H1 (cell line): ENCODE measurements at regions not wholly inside any gene's neighbourhood (a gene's known extent, or its start where the extent isn't known, plus 50 kb on each side); places are given as distances from the start of the nearest gene placed in this dataset.

Source experiments
- CTCF ChIA-PET: fragments of 300-600 bp; sonication (Branson Sonifier 250); formaldehyde crosslinking; loops from one replicate; lab custom pipeline; 2021; ENCODE audit not compliant: partially characterized antibody; lab: Charles Lee
- POLR2A ChIA-PET: fragments of 300-600 bp; sonication (Branson Sonifier 250); formaldehyde crosslinking; loops from one replicate; lab custom pipeline; 2021; ENCODE audit warnings: inconsistent platforms; ENCODE audit not compliant: partially characterized antibody; lab: Charles Lee
- DNase-seq, 2 experiments: peaks; one replicate each; pipeline versions ENCODE4 v3.0.0 to v3.0.0-alpha.2; 2010 to 2022; ENCODE audit warnings: low spot score in 2 of 2, low read depth in 1 of 2, mixed read lengths in 1 of 2
- FAIRE-seq: peaks from 2 replicates; lab custom pipeline; 2011; peaks lifted over from hg19 to GRCh38; lab: Jason Lieb, UNC
- H2AFZ ChIP-seq: 2 replicates; pipeline ENCODE4 v1.8.1; 2012; ENCODE audit warnings: low read length, inconsistent platforms
- H2AK5ac ChIP-seq: 2 replicates; pipeline ENCODE4 v1.6.1; 2013; ENCODE audit warnings: low read depth, low read length
- H2BK120ac ChIP-seq: replicated peaks from 2 replicates; pipeline ENCODE3; 2013; ENCODE audit warnings: low read depth, low read length, inconsistent platforms
- H2BK12ac ChIP-seq: 2 replicates; pipeline ENCODE4 v1.6.1; 2013; ENCODE audit warnings: low read depth, low read length
- H2BK15ac ChIP-seq: 2 replicates; pipeline ENCODE4 v1.6.1; 2013; ENCODE audit warnings: low read length
- H2BK20ac ChIP-seq: 2 replicates; pipeline ENCODE4 v1.6.1; 2013; ENCODE audit warnings: low read length
- H2BK5ac ChIP-seq: 2 replicates; pipeline ENCODE4 v1.6.1; 2013; ENCODE audit warnings: low read depth, low read length
- H3K14ac ChIP-seq: 2 replicates; pipeline ENCODE4 v1.6.1; 2013; ENCODE audit warnings: inconsistent platforms; ENCODE audit not compliant: insufficient read length
- H3K18ac ChIP-seq: 2 replicates; pipeline ENCODE4 v1.6.1; 2013; ENCODE audit warnings: low read length; ENCODE audit errors: extremely low read depth
- H3K23ac ChIP-seq: 2 replicates; pipeline ENCODE4 v1.6.1; 2013; ENCODE audit warnings: inconsistent platforms; ENCODE audit not compliant: insufficient read length
- H3K23me2 ChIP-seq: 2 replicates; pipeline ENCODE4 v1.6.1; 2013; ENCODE audit warnings: low read depth, low read length
- H3K27ac ChIP-seq: 2 replicates; pipeline ENCODE4 v1.6.1; 2011; ENCODE audit warnings: low read depth, low read length, inconsistent platforms
- H3K27me3 ChIP-seq, 4 experiments: replicated peaks in 1 of 4; 1 replicate in 1 of 4; 2 replicates in 3 of 4; pipeline versions ENCODE4 v1.6.1 to v1.8.1; 2011 to 2013; ENCODE audit warnings: low read length in 3 of 4, mild to moderate bottlenecking in 3 of 4, inconsistent platforms in 2 of 4, mixed read lengths in 2 of 4, moderate library complexity in 1 of 4; ENCODE audit not compliant: control insufficient read depth in 3 of 4, insufficient read depth in 3 of 4; ENCODE audit errors: extremely low read depth in 1 of 4
- H3K36me3 ChIP-seq, 4 experiments: 2 replicates each; pipeline versions ENCODE4 v1.6.1 to v1.8.1; 2011 to 2013; ENCODE audit warnings: mild to moderate bottlenecking in 4 of 4, low read length in 3 of 4, moderate library complexity in 2 of 4, control low read depth in 1 of 4, inconsistent platforms in 1 of 4; ENCODE audit not compliant: insufficient read depth in 4 of 4, control insufficient read depth in 2 of 4
- H3K4ac ChIP-seq: replicated peaks from 2 replicates; pipeline ENCODE3; 2013; ENCODE audit warnings: low read length, low read depth, mixed read lengths, inconsistent platforms; ENCODE audit not compliant: insufficient read length
- H3K4me1 ChIP-seq, 4 experiments: replicated peaks in 1 of 4; 1 replicate in 1 of 4; 2 replicates in 3 of 4; pipeline versions ENCODE4 v1.6.1 to v1.8.1; 2011 to 2013; ENCODE audit warnings: low read length in 3 of 4, inconsistent platforms in 2 of 4, mixed read lengths in 1 of 4; ENCODE audit not compliant: insufficient read depth in 4 of 4, control insufficient read depth in 3 of 4
- H3K4me2 ChIP-seq, 2 experiments: 2 replicates each; pipeline versions ENCODE4 v1.6.1 to v1.8.1; 2011 to 2013; ENCODE audit warnings: low read depth in 2 of 2, low read length in 2 of 2, control low read depth in 1 of 2, inconsistent platforms in 1 of 2, mild to moderate bottlenecking in 1 of 2; ENCODE audit not compliant: insufficient read depth in 1 of 2
- H3K4me3 ChIP-seq, 4 experiments: fragments of 200-600, 300-600 bp in 1 of 4; sonication (generic), shearing (Covaris generic), sonication (Bioruptor Twin) in 1 of 4; 2 replicates each; pipeline versions ENCODE4 v1.5.1 to v1.8.1; 2011 to 2016; ENCODE audit warnings: low read length in 4 of 4, low read depth in 3 of 4, control low read depth in 2 of 4, inconsistent platforms in 2 of 4, mild to moderate bottlenecking in 2 of 4, mixed read lengths in 1 of 4, moderate library complexity in 1 of 4; ENCODE audit not compliant: insufficient read depth in 2 of 4; ENCODE audit errors: extremely low read depth in 1 of 4
- H3K56ac ChIP-seq: replicated peaks from 2 replicates; pipeline ENCODE3; 2013; ENCODE audit warnings: low read depth, mild to moderate bottlenecking, mixed read lengths, low read length, inconsistent platforms; ENCODE audit not compliant: insufficient read length
- H3K79me1 ChIP-seq: 2 replicates; pipeline ENCODE4 v1.6.1; 2013; ENCODE audit warnings: low read depth, low read length, control low read depth
- H3K79me2 ChIP-seq, 2 experiments: 2 replicates each; pipeline versions ENCODE4 v1.6.1 to v1.8.1; 2012 to 2013; ENCODE audit warnings: low read length in 2 of 2, mild to moderate bottlenecking in 2 of 2, inconsistent platforms in 1 of 2; ENCODE audit not compliant: insufficient read depth in 2 of 2, control insufficient read depth in 1 of 2
- H3K9ac ChIP-seq, 4 experiments: replicated peaks in 1 of 4; 1 replicate in 1 of 4; 2 replicates in 3 of 4; pipeline versions ENCODE4 v1.6.1 to v1.8.1; 2011 to 2013; ENCODE audit warnings: low read depth in 3 of 4, low read length in 3 of 4, control low read depth in 2 of 4, mild to moderate bottlenecking in 2 of 4, moderate library complexity in 2 of 4, inconsistent platforms in 1 of 4; ENCODE audit errors: extremely low read depth in 1 of 4
- H3K9me3 ChIP-seq, 2 experiments: 2 replicates each; pipeline versions ENCODE4 v1.6.1 to v1.8.1; 2012 to 2013; ENCODE audit warnings: mild to moderate bottlenecking in 2 of 2, moderate library complexity in 2 of 2, control low read depth in 1 of 2, inconsistent platforms in 1 of 2, low read depth in 1 of 2, low read length in 1 of 2, mixed read lengths in 1 of 2; ENCODE audit not compliant: insufficient read depth in 2 of 2
- H4K20me1 ChIP-seq, 2 experiments: replicated peaks in 1 of 2; 2 replicates each; pipeline versions ENCODE3 to v1.8.1; 2011 to 2013; ENCODE audit warnings: inconsistent platforms in 2 of 2, low read length in 2 of 2, mild to moderate bottlenecking in 1 of 2; ENCODE audit not compliant: insufficient read depth in 2 of 2, control insufficient read depth in 1 of 2
- H4K5ac ChIP-seq: 2 replicates; pipeline ENCODE4 v1.6.1; 2013; ENCODE audit warnings: low read length, low read depth, mixed read lengths, inconsistent platforms; ENCODE audit not compliant: insufficient read length
- H4K8ac ChIP-seq: 2 replicates; pipeline ENCODE4 v1.8.0; 2013; ENCODE audit warnings: mild to moderate bottlenecking, moderate library complexity, low read length, inconsistent platforms; ENCODE audit not compliant: insufficient read depth; ENCODE audit errors: extremely low read depth
- H4K91ac ChIP-seq: replicated peaks from 2 replicates; pipeline ENCODE3; 2013; ENCODE audit warnings: low read length, mixed read lengths, inconsistent platforms; ENCODE audit not compliant: insufficient read length
- JUND ChIP-seq: IDR thresholded peaks from 2 replicates; pipeline ENCODE4 v1.6.1; 2011; ENCODE audit warnings: mild to moderate bottlenecking, improper control_type of control experiment, low read length
- MAX ChIP-seq: IDR thresholded peaks from 2 replicates; pipeline ENCODE4 v1.6.1; 2012; ENCODE audit warnings: inconsistent platforms
- POLR2A ChIP-seq, 2 experiments: IDR thresholded peaks; 1 replicate in 1 of 2; 2 replicates in 1 of 2; pipeline ENCODE4 v1.6.1; 2011; ENCODE audit warnings: low read depth in 2 of 2, low read length in 2 of 2, mild to moderate bottlenecking in 2 of 2; ENCODE audit errors: control extremely low read depth in 1 of 2
- RFX5 ChIP-seq: IDR thresholded peaks from 2 replicates; pipeline ENCODE4 v1.6.1; 2011; ENCODE audit warnings: low read depth, low read length, improper control_type of control experiment, borderline replicate concordance
- SIN3A ChIP-seq, 2 experiments: IDR thresholded peaks in 1 of 2; conservative IDR thresholded peaks in 1 of 2; 2 replicates each; pipeline ENCODE4 v1.6.1; 2011 to 2012; ENCODE audit warnings: low read length in 2 of 2, improper control_type of control experiment in 1 of 2, low read depth in 1 of 2, mild to moderate bottlenecking in 1 of 2
- TAF7 ChIP-seq: optimal IDR thresholded peaks from 2 replicates; pipeline ENCODE3; 2011; ENCODE audit warnings: low read depth, mild to moderate bottlenecking, inconsistent platforms, low read length, moderate library complexity, borderline replicate concordance
- USF2 ChIP-seq: IDR thresholded peaks from 2 replicates; pipeline ENCODE4 v1.6.1; 2011; ENCODE audit warnings: low read length, improper control_type of control experiment
- WGBS, 2 experiments: shearing (Covaris generic) in 1 of 2; methylation state at CpG; one replicate each; pipeline versions ENCODE4 v1.1.6 to v1.1.7; 2013 to 2015; ENCODE audit warnings: low lambda C conversion rate in 2 of 2, mixed read lengths in 2 of 2, inconsistent platforms in 1 of 2, low coverage in 1 of 2, missing lambda C conversion rate in 1 of 2; ENCODE audit not compliant: insufficient replicate concordance in 2 of 2, insufficient coverage in 1 of 2, insufficient read length in 1 of 2; ENCODE audit errors: extremely low coverage in 1 of 2, missing lambda C conversion rate in 1 of 2; 5-methylcytosine and 5-hydroxymethylcytosine counted together

GRCh38 chr10:93198401-93199131 lies 124.9 kb downstream of the CYP26A1 start:
- CTCF ChIA-PET = interaction anchor here (1.0 to 1.5 kb wide), 3 partner anchors 8 to 133 kb away, joined by 3 to 5 read pairs (median 3); no protein-coding TSS in a partner anchor
- Histone ChIP-seq H2AFZ (no peak overlapping the region), H3K4me3 (no peak overlapping the region), H3K36me3 (no peaks in the 10 kb centered on the region), H3K14ac (no peak overlapping the region), H4K5ac (no peak overlapping the region), H2BK12ac (no peak overlapping the region), H3K4me1 (peaks cover 0 to 13% (median 9%) of the 10 kb centered on the region in 4 experiments; a peak in 6 of 7 replicates), H2BK15ac (no peak overlapping the region), H3K9ac (no peak overlapping the region), H3K27ac (no peak overlapping the region), H3K79me1 (no peaks in the 10 kb centered on the region), H4K91ac (no peak overlapping the region), H2BK20ac (no peak overlapping the region), H2BK5ac (no peak overlapping the region), H3K18ac (no peak overlapping the region), H3K56ac (no peak overlapping the region), H3K9me3 (no peaks in the 10 kb centered on the region), H3K27me3 (no peaks in the 10 kb centered on the region), H2AK5ac (no peak overlapping the region), H3K4ac (no peak overlapping the region), H3K23ac (no peak overlapping the region), H3K23me2 (no peaks in the 10 kb centered on the region), H4K8ac (no peak overlapping the region), H4K20me1 (no peaks in the 10 kb centered on the region), H2BK120ac (no peak overlapping the region), H3K4me2 (no peak overlapping the region; a peak in 1 of 4 replicates), H3K79me2 (no peaks in the 10 kb centered on the region)
- POLR2A ChIA-PET = interaction anchor here (0.9 to 1.1 kb wide), 2 partner anchors 23 to 71 kb away, joined by 3 read pairs; no protein-coding TSS in a partner anchor
- DNase-seq (no peak), FAIRE-seq (no peak)
- TF ChIP-seq SIN3A (conservative IDR thresholded peaks at IDR 0.05 in 1 of 2, IDR thresholded peaks at IDR 0.05 in 1 of 2; ENCODE audit: low read depth in 1 of 2, low read length in 2 of 2) (no peak), USF2 (no peak), MAX (peak; percentile 33; the same call in 1 of the 2 replicates), TAF7 (no peak), POLR2A (IDR thresholded peaks at IDR 0.05; ENCODE audit: control extremely low read depth in 1 of 2, low read depth in 2 of 2, low read length in 2 of 2) (no peak), JUND (no peak), RFX5 (no peak)
- WGBS, 2 experiments = 82% methylated on average over 9 of the region's 9 CpGs; no CpG with 5 or more reads in 1 of the 2 experiments
